C4-2B (cell line): ENCODE measurements at regions not wholly inside any gene's neighbourhood (a gene's known extent, or its start where the extent isn't known, plus 50 kb on each side); places are given as distances from the start of the nearest gene placed in this dataset.
"Not testable (repeated sequence)": the region's sequence is repeated elsewhere in the genome, so short reads cannot be mapped to it uniquely, and the experiment has no call there.

Source experiments
- CTCF ChIP-seq: fragments of 450-650 bp; conservative IDR thresholded peaks from 2 replicates; pipeline ENCODE4 v1.5.1; 2017; ENCODE audit warnings: mild to moderate bottlenecking
- ZFX ChIP-seq: fragments of 450-650 bp; IDR thresholded peaks from 2 replicates; pipeline ENCODE4 v1.6.1; 2017

GRCh38 chr1:98552576-98553074 is 108.9 kb upstream of the SNX7 start:
- not testable (repeated sequence) for TF ChIP-seq CTCF, ZFX
